HUDEP-2 (cell line): ENCODE measurements at regions not wholly inside any gene's neighbourhood (a gene's known extent, or its start where the extent isn't known, plus 50 kb on each side); places are given as distances from the start of the nearest gene placed in this dataset.
A peak's percentile ranks its signal among the peaks of the same experiment; 100 is the strongest.
"Not testable (repeated sequence)": the region's sequence is repeated elsewhere in the genome, so short reads cannot be mapped to it uniquely, and the experiment has no call there.

Experiments used
- DNase-seq, 76 experiments: peaks; one replicate each; lab custom pipeline; 2025; ENCODE audit not compliant: unreplicated experiment in 76 of 76; lab: John Stamatoyannopoulos, UW

DNA sequence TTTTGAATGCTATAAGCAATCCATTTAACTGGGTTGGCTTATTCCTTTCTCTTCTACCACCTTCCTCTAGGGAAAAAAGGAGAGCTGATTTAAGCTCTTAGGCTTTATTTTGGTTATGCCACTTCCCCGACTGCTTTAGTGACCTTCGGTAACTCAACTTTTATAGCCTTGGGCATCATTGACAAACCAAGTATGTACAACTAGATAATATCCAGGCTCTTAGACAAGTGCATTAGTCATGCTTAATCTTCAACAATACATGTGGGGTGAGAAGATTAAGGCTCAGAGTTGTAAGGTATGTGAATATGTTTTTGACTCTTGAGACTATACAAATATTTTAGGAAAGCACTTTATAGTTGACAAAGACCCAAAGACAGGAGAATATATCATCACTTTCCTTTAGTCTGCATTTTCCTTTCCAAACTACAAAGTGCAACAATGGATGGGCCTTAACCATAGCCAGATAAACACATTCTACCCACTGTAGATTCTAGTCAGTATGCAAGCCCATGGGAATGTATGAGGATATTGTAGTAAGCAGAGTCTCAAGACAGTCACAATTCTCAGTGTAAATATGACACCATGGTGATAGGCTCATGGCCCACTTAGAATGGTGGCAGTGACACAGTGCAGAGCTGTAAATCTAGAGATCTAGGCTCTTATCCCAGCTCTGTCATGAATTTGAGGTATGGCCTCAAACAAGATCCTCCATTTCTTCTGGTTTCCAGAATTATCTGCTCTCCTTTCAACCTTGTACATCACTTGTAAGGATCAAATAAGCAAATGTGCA, 1117.3 kb downstream of the SORCS3 start:
- DNase-seq = no peak

DNA sequence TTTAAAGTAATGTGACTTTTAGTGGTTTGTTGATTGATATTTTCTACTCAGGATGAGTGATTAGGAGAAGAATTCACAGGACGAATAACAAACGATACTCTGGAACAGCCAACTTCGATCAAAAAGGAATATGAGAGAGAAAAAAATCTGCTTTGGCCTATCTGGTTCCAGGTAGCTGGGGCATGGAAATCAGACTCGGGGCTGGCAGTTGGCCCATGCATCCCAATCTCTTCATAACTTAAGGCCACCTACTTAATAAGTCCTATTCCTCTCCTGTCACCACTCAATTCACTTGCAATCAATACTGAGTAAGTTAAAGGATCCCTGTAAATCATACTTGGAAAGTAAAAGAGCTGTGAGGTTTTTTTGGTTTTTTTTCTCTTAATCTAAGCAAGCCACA, 1116.2 kb downstream of the SORCS3 start:
- DNase-seq = no peak

DNA sequence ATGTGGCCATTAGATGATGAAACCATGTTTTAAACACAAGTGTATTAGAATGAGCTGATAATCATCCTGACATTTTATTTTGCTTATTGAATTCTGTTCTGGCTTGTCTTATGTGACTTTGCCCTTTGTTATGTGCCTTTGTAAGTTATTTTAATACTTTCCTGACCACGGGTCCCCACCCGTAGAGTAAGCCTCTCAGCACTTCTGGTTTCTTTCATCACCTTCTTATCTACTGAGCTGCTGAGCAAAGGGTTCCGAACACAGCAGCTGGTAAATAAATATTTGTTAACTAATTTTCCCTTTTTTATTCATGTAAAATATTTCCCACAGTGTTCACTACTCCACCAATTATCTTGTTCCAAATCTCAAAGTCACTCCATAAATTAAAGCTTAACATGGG, 1115.3 kb downstream of the SORCS3 start:
- no peak for DNase-seq

DNA sequence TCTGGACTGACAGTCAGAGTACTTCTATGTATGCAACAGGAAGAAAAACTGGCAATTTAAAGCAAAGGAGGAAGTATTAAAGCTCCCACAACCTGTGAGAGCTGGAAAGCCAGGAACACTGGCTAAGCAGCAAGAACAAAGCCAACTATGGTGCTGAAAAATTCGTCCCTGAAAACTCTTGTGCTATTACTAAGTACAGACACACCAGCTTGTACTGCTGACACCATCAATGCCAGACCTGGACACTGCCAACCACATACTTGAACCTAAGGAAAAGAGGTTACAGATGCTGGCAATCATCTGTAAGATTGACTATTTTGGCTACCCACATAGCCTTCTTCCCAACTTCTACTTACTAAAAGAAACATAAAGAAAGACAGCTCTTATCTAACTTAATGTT, 1110.6 kb downstream of the SORCS3 start:
- no peak for DNase-seq

DNA sequence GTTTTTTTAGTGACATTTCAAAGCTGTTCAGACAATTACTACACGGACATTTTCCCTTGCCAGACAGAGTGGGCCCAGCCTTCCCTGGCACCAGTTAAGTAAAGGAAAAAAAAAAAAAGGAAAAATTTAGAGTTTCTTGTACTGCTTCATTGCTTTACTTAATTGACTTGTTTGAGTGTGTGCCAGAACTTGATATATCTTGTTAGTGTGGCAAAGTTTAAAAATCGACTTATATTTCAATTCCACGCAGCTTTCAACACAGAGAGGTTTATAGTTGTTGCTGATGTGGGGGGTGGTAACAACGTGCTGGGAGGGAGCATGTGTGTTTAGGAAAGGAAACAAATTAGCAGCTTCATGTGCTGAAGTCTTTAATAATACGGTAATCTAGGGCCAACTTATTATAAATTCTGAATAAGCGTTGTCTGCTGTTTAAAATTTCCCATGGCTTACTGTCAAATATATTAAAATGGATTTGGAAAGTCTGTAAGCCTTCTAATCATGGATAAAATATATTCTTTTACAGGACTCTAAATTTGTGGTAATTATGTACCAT, 1104.6 kb downstream of the SORCS3 start:
- DNase-seq = no peak

DNA sequence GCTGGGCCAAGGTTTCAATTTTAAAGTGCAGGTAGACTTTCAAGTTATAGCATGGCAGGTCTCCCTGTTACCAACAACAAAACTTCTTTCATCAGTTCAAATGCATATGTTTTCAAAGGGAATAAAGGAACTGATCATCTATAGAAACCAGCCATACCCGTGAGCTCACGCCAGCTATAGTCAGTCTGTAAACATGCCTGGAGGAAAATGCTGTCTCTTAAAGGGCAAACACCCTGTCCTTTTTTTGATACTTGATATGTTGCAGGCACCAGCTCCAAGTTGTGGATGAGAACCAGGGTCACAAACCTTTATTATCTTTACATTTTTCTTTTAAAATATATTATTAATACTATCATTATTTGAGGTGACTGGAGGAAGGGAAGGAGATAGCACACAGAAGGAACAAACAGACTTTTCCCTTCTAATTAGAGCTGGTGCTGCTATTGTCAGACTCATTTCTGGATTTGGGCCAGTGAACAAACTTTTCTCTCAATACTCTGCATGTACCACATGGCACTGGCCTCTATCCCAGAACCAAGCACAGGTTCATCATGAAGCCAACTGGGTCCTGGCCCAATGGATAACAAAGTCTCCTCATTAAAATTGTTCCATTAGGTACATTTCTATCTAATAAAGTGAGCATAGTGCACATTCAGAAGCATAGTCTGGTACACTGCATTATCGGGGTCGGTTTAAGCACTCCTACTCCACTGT, 1102.4 kb downstream of the SORCS3 start:
- DNase-seq = no peak

DNA sequence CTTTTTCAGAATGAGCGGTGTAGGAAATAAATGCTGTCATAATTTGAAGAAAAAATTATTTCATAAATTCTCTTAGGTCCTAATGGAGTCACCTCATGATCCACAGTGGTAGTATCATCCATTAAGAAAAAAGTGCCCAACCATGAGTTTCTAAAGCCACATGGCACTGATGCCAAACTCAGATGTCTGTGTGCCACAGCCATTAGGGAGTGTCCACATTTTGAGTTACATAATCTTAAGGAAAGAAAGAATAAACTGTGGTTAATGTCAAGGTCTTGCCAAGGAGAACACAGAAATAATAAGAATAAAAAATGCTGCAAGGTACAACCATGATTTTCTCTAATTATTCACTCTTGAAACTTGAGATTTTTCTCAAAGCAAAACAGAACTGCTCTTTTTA, 1101.8 kb downstream of the SORCS3 start:
- DNase-seq = no peak

DNA sequence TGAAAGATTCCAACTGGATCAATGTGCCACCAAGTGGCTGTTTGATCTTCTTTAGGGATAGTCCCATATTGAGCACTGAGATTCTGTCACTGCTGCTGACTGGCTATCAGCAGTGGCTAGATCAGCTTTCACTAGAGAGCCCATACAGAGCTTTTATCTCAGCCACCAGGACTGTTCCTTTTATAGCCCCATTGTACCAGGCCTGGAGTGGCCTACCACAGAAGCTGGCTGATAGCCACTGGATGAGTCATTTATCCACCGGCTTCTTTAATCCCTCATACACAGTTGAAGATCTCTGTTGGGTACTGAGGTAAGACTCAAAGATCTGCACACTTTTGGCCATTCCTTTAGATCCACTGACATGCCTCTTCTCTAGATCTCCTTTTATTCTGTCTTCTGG, 1101.1 kb downstream of the SORCS3 start:
- peak in 7 of 76 experiments; percentile 1 to 19 (median 5) for DNase-seq

DNA sequence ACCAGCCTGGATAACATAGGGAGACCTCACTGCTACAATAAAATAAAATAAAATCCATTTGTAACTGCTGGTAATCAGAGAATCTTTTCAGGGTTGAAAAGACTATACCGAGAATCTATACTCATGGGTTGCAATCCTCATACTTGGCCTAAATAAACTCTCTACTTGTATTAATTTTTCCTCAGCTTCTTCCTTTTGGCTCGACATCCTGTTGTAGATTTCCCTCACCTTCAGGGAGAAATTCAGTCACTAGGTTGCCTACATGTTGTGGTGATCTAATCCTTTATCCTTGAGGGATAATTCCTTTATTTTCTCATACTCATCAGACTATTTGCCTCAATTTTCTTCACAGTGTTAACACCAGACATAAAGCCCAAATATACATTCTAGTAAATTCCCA, 1093.4 kb downstream of the SORCS3 start:
- no peak for DNase-seq

DNA sequence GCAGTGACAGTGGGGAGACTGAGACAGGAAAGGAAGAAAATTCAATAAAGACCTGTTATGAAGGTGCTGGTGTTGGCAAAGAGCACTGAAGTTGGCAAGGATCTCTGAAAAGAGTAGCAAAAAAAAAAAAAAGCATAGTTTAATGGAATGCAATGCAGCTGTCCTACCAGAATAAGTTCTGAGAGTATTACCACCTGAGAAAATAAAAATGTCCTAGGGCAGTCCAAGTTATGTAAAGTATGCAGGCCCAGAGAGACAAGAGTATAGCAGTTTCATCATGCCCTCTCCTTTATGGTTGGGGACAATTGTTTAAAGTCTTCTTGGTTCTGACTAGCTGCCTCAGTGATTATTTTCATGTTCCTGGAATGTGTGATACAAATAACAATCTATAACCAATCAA, 1092.8 kb downstream of the SORCS3 start:
- DNase-seq = no peak

DNA sequence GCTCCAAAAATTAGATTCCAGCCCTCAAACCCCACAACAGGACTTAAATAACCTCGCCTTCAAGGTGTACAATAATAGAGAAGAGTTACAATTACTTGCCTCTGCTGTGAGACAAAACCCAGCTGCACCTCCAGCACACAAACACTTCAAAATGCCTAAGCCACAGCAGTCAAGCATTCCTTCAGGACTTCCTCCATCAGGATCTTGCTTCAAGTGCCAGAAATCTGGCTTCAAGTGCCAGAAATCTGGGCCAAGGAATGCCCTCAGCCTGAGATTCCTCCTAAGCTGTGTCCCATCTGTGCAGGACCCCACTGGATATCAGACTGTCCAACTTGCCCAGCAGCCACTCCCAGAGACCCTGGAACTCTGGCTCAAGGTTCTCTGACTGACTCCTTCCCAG, 1088.3 kb downstream of the SORCS3 start:
- DNase-seq = no peak

DNA sequence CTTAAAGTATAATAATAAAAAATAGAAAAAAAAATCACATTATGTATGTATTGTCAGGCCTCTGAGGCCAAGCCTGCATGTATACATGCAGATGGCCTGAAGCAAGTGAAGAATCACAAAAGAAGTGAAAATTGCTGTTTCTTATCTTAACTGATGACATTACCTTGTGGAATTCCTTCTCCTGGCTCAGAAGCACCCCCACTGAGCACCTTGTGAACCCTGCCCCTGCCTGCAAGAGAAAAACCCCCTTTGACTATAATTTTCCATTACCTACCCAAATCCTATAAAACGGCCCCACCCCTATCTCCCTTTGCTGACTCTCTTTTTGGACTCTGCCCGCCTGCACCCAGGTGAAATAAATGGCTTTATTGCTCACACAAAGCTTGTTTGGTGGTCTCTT, 1086.5 kb downstream of the SORCS3 start:
- not testable (repeated sequence) for DNase-seq

DNA sequence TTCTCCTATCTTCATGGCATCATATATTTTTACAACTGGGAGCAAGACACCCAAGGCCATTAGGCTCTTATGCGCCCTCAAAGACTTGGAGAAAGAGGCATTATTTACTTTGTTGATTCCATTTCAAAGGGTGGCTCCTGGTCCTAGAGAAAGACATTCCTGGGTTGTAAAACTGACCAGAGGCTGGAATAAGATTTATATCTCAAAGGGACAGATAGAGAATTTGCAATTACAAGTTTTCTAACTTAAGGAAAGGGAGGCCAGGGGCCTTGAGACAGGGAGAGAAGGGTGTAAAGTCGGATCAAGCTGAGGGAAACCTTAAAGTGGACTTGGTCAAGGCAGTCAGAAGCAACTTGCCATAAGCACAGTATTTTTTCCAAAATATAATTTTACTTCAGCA, 1086.0 kb downstream of the SORCS3 start:
- DNase-seq = no peak

DNA sequence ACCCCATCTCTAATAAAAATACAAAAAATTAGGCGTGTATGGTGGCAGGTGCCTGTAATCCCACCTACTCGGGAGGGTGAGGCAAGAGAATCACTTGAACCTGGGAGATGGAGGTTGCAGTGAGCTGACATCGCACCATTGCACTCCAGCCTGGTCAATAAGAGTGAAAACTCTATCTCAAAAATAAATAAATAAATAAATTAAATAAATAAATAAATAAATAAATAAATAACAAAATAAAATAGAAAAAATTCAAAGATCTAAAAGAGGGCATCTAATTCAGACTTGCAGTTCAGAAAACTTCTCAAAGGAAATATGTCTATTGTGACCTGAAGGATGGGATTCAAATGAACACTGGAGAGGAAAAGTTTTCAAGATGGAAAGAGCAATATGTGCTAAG, 1085.1 kb downstream of the SORCS3 start:
- DNase-seq = no peak

DNA sequence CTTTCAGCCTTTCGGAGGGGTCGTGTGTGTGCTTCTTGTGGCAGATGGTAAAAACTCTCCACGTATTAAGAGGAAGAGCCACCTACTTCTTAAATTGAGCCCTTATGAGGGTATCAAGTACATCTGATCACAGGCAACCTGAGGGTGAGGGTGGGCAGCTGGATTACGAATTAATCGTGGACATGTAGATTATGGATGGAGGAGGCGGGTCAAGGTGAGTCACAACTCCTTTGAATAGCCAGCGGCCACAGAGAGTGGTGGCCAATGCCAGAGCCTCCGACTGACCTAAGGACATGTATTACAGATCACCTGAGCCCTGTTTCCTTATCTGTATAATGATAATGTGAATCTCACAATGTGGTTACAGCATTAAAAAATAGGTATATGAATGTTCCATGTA, 1083.9 kb downstream of the SORCS3 start:
- DNase-seq = no peak

DNA sequence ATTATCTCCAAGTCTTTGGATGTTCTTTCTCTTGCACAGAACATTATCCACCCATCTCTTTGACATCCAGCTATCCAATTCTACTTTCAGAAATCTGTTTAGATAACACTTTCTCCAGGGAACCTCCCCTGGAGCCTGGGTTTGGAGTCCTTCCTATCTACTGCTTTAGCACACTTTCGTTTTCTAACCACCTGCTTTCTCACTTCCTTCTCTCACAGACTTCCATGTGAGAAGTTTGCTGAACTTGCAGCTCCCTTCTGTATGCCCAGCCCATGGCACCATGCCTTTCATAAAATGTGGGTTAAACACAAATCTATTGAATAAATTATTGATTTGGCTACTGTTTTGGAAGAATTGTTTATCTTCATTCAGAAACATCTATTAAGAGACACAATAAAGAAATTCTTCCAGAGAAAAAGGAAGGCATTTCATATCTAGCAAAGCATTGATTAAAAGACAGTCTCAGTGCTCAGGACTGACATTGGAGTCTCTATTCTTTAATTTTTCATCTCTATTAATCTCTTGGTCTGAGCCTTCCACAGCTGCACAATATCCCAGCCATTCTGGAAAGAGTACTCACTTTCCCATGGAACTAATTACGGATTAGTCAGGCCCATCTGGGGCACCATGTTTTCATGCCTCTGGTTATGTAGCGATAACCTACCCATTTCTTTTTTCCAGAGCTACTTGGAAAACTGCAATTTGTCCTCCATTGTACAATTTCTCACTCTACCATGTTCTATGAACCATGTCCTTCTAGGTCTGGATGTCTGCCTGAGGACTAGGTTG, 1077.3 kb downstream of the SORCS3 start:
- DNase-seq = no peak

DNA sequence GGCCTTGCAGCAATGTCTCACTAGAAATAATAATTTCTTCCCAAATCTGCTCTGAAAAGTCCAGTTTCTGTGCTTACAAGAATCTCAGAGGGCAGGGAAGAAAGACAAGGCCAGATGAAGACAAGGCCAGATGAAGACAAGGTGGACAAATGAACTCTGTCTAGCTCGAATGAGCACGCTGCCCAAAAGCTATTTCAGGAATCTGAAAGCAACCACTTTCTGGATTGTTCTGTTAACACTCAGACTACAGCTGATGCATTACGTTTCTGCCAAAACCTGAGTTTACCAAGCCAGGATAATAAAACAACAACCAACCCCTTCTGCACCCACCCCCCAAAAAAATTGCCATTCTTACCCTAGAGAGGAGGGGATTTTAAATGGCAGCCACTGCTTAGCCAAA, 1073.6 kb downstream of the SORCS3 start:
- DNase-seq = no peak

DNA sequence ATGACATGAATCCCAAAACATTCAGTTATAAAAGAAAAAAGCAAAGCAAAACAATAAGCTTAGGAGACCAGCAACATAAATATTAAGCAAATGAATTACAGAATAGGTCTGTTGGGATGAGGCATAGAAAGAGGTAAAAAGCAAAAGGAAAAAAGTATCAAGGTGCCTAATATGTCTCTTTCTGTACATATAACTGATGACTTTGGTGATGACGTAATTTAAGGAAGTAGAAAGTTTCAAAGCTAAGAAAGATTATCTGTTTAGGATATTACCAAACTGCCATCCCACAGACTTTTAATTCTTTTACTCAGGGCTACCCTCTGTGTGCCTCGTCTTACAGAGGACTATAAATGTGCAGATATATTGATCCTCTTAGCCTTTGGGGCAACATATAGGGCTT, 1066.5 kb downstream of the SORCS3 start:
- DNase-seq = no peak

DNA sequence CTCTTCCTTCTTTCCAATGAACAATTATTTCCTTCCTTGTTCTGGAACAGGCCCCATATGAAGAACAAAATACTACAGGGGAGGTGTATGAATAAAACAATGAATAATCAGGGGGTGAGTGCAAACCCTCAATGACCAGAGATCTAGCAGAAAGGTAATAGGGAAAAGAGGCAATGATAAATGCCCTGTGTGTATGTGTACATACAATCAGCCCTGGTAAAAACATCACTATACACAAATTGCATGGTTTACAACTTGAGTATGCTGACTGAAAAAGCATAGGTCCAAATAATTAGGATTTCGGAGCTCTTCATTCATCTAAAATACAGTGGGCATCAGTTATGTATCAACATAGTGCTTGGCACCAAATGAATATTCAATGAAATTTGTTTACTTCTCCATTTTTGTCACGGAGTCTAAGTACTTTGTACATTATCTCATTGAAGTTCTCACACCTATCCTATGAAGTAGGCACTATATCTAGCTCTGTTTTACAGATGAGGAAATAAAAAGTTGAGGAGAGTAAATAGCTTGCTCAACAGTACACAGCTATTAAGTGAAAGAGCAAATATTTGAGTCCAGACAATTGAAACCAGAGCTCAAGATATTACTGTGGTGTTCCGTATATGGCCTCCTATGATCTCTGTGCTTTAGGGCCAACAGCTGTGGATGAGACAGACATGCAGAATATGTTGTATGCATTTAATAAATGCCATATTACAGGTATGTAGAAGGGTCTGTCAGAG, 1065.4 kb downstream of the SORCS3 start:
- no peak for DNase-seq

DNA sequence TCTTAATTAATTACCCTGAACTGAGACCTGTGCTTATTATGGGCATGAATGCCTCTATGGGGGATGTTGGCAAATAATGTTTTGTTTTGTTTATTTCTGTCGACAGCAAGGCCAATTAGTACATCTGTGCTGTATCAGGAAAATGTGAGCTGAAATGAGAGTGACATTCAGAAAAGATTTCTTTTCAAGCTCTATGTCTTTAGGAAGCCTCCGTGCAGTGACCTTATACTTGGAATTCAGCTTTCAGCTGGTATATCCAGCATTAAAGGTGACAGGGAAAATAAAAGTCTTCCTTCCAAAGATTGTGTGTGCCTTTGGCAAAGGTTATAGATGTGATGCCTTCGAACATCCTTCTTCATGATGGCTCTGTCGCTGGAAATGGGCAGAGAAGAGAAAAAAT, 1061.1 kb downstream of the SORCS3 start:
- no peak for DNase-seq

DNA sequence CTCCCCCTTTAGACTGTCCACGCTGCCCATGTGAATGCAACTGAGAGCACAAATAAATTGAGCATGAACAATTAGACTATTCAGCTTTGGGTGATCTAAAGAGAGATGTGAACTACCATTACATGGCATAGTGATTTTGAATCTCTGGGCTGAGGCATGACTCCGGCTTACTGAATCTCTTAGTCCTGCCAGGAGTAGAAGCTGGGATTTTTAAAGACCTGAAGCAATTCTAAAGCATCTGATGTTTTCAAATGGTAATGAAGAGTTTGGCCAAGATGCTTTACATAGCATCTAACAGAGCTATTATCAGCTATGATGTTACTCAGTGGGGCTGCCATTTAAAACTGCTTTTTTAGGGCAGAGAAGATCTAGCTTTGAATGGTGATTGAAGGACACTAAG, 1059.1 kb downstream of the SORCS3 start:
- no peak for DNase-seq
